ENCODE measurements at regions not wholly inside any gene's neighbourhood (a gene's known extent, or its start where the extent isn't known, plus 50 kb on each side); places are given as distances from the start of the nearest gene placed in this dataset.

GRCh38 chr6:4352322-4352669 lies 216.9 kb upstream of the ECI2 start:
- FAIRE-seq (no peak), DNase-seq (ENCODE audit: low read depth, low spot score) (no peak)
- ChIA-PET POLR2A (interaction anchor here (1.0 kb wide), 1 partner anchor 50 kb away, joined by 3 read pairs; no protein-coding TSS in a partner anchor), CTCF (interaction anchor here (0.8 to 2.1 kb wide), 14 partner anchors 9 to 678 kb away, joined by 3 to 8 read pairs (median 4); no protein-coding TSS in a partner anchor)
- Histone ChIP-seq H3K9me3 (replicated peaks; ENCODE audit: control insufficient read depth, insufficient read depth, low read length) (no peaks in the 10 kb centered on the region), H3K27ac (ENCODE audit: insufficient read depth, low read depth, low read length) (peak overlapping the region; percentile 35), H2AFZ (ENCODE audit: low read depth, low read length) (no peak overlapping the region), H3K9me1 (replicated peaks; ENCODE audit: control insufficient read depth, extremely low read depth, insufficient read depth, low read length) (no peaks in the 10 kb centered on the region), H3K9ac (replicated peaks; ENCODE audit: extremely low read depth, insufficient read depth, low read length) (no peak overlapping the region), H3K27me3 (ENCODE audit: control insufficient read depth in 2 of 2, insufficient read depth in 2 of 2, low read length in 2 of 2) (no peaks in the 10 kb centered on the region), H3K36me3 (ENCODE audit: control insufficient read depth in 2 of 2, extremely low read depth in 1 of 2, insufficient read depth in 2 of 2, low read length in 2 of 2) (no peaks in the 10 kb centered on the region), H3K4me1 (ENCODE audit: control insufficient read depth, extremely low read depth, insufficient read depth, low read length) (peaks cover 24% of the 10 kb centered on the region), H3K4me3 (replicated peaks in 1 of 3; ENCODE audit: insufficient read depth in 1 of 3, low read depth in 1 of 3, low read length in 3 of 3) (no peak overlapping the region), H3K79me2 (ENCODE audit: control insufficient read depth, insufficient read depth, low read length) (no peaks in the 10 kb centered on the region), H3K4me2 (ENCODE audit: insufficient read depth, low read length) (no peak overlapping the region), H4K20me1 (replicated peaks; ENCODE audit: control insufficient read depth, extremely low read depth, insufficient read depth, low read length) (no peaks in the 10 kb centered on the region)
- BruUV-seq (replicated peaks): no TSS peak
- dilution Hi-C loops (cut with MboI; ENCODE audit: extremely low pct_ligation_motif_present, low sequenced_read_pairs) (no loop called here), intact Hi-C loops (cut with micrococcal nuclease) (loop anchor here (5.0 kb wide), 1 partner anchor 100 kb away; no protein-coding TSS in a partner anchor)
- TF ChIP-seq FOS (IDR thresholded peaks at IDR 0.05; ENCODE audit: borderline replicate concordance, insufficient read depth, low read length) (no peak), JUN (IDR thresholded peaks at IDR 0.05; ENCODE audit: borderline replicate concordance, insufficient read depth, insufficient read length, low read depth) (no peak), MAX (IDR thresholded peaks at IDR 0.05; ENCODE audit: insufficient read depth, insufficient read length) (no peak), GATA2 (IDR thresholded peaks at IDR 0.05; ENCODE audit: insufficient read depth, insufficient read length, low read depth, low read length) (no peak), MYC (IDR thresholded peaks at IDR 0.05; ENCODE audit: low read depth, low read length) (no peak), POLR2A (IDR thresholded peaks at IDR 0.05; ENCODE audit: low read depth, low read length) (no peak), CTCF (IDR thresholded peaks at IDR 0.05; ENCODE audit: extremely low read depth in 1 of 2, insufficient read depth in 1 of 2, low read depth in 1 of 2, low read length in 2 of 2) (no peak), POLR2AphosphoS5 (IDR thresholded peaks at IDR 0.05; ENCODE audit: insufficient read depth, low read depth, low read length) (no peak), EZH2 (IDR thresholded peaks at IDR 0.05; ENCODE audit: borderline replicate concordance, low read depth, low read length, severe bottlenecking) (no peak)
